Erythroblast (primary cell): ENCODE measurements at regions not wholly inside any gene's neighbourhood (a gene's known extent, or its start where the extent isn't known, plus 50 kb on each side); places are given as distances from the start of the nearest gene placed in this dataset.

Experiments
- GATA1 ChIP-seq: IDR thresholded peaks from 2 replicates; pipeline ENCODE4 v1.6.1; 2011; ENCODE audit warnings: low read depth, mild to moderate bottlenecking, control low read depth, low read length, moderate library complexity
- POLR2A ChIP-seq: IDR thresholded peaks from 2 replicates; pipeline ENCODE4 v1.6.1; 2011; ENCODE audit warnings: mild to moderate bottlenecking, low read length

DNA sequence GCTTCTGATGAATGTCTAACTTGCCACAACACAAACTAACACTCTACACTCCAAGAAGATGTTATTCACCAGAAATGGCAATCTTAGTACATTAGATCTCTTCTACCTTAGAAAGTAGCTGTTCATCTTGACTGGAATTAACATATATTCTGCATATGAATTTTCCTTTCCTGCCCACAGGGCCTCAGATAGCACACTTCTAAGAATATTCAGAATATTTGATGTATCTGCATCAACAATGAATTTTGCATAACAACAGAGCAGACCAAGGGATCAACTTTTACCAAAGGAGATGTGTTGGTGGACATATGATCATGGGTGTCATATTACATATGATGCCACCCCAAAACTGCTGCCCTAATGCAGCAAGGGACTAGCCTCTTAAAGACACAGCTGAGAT is 960.8 kb upstream of the GHITM start:
- TF ChIP-seq POLR2A: no peak
- TF ChIP-seq GATA1: no peak
